Ishikawa (cell line): ENCODE measurements at regions not wholly inside any gene's neighbourhood (a gene's known extent, or its start where the extent isn't known, plus 50 kb on each side); places are given as distances from the start of the nearest gene placed in this dataset.

Source experiments
- CEBPB ChIP-seq: IDR thresholded peaks from 2 replicates; pipeline ENCODE4 v1.6.1; 2012
- CREB1 ChIP-seq: IDR thresholded peaks from 2 replicates; pipeline ENCODE4 v1.6.1; 2012; ENCODE audit warnings: low read depth
- EGR1 ChIP-seq: IDR thresholded peaks from 2 replicates; pipeline ENCODE4 v1.6.1; 2012
- EP300 ChIP-seq: IDR thresholded peaks from 2 replicates; pipeline ENCODE4 v1.6.1; 2012; ENCODE audit warnings: borderline replicate concordance
- FOXM1 ChIP-seq: IDR thresholded peaks from 2 replicates; pipeline ENCODE4 v1.6.1; 2012; ENCODE audit warnings: low read depth, borderline replicate concordance
- NFIC ChIP-seq: IDR thresholded peaks from 2 replicates; pipeline ENCODE4 v1.6.1; 2012
- RAD21 ChIP-seq: IDR thresholded peaks from 2 replicates; pipeline ENCODE4 v1.6.1; 2012; ENCODE audit warnings: low read depth
- TAF1 ChIP-seq: IDR thresholded peaks from 2 replicates; pipeline ENCODE4 v1.6.1; 2012; ENCODE audit warnings: low read depth, mild to moderate bottlenecking
- TCF12 ChIP-seq: IDR thresholded peaks from 2 replicates; pipeline ENCODE4 v1.6.1; 2012; ENCODE audit warnings: low read depth
- TEAD4 ChIP-seq: IDR thresholded peaks from 2 replicates; pipeline ENCODE4 v1.6.1; 2012
- YY1 ChIP-seq: IDR thresholded peaks from 2 replicates; pipeline ENCODE4 v1.6.1; 2012; ENCODE audit warnings: low read depth
- ZBTB7A ChIP-seq: IDR thresholded peaks from 2 replicates; pipeline ENCODE4 v1.6.1; 2012; ENCODE audit warnings: low read depth
- TF ChIP-seq, protein P1 (sequence below): IDR thresholded peaks from 2 replicates; pipeline ENCODE4 v1.6.1; 2012
- TF ChIP-seq, protein P2 (sequence below): IDR thresholded peaks from 2 replicates; pipeline ENCODE4 v1.6.1; 2012; ENCODE audit warnings: low read depth, mild to moderate bottlenecking
- TF ChIP-seq, protein P3 (sequence below): IDR thresholded peaks from 2 replicates; pipeline ENCODE4 v1.6.1; 2012

DNA sequence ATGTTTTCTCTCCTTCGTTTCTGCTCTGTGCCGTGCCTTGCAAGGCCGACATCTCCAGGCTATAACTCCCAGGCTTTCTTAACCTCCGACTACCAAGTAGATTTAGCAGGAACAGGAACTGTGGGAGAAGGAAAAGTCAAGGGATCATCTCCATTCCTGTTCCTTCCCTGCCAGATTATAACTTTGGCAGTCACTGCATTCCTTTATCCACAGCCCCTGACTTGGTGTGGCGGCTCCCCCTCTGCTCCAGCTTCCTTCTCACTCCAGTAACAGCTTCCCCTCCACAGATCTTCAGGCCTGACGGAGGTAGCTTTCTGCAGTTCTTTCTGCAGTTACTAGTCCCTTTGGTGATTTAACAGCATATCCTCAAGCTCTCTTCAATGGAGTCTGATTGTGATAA is 234.6 kb upstream of the MON1B start:
- TF ChIP-seq CREB1 (no peak), TEAD4 (no peak), EP300 (no peak), EGR1 (no peak), TCF12 (no peak), FOXM1 (no peak), NFIC (no peak), YY1 (no peak), RAD21 (no peak), ZBTB7A (no peak), TAF1 (no peak)
- TF ChIP-seq, protein P1, sequence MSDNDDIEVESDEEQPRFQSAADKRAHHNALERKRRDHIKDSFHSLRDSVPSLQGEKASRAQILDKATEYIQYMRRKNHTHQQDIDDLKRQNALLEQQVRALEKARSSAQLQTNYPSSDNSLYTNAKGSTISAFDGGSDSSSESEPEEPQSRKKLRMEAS, result no peak
- TF ChIP-seq, protein P2, sequence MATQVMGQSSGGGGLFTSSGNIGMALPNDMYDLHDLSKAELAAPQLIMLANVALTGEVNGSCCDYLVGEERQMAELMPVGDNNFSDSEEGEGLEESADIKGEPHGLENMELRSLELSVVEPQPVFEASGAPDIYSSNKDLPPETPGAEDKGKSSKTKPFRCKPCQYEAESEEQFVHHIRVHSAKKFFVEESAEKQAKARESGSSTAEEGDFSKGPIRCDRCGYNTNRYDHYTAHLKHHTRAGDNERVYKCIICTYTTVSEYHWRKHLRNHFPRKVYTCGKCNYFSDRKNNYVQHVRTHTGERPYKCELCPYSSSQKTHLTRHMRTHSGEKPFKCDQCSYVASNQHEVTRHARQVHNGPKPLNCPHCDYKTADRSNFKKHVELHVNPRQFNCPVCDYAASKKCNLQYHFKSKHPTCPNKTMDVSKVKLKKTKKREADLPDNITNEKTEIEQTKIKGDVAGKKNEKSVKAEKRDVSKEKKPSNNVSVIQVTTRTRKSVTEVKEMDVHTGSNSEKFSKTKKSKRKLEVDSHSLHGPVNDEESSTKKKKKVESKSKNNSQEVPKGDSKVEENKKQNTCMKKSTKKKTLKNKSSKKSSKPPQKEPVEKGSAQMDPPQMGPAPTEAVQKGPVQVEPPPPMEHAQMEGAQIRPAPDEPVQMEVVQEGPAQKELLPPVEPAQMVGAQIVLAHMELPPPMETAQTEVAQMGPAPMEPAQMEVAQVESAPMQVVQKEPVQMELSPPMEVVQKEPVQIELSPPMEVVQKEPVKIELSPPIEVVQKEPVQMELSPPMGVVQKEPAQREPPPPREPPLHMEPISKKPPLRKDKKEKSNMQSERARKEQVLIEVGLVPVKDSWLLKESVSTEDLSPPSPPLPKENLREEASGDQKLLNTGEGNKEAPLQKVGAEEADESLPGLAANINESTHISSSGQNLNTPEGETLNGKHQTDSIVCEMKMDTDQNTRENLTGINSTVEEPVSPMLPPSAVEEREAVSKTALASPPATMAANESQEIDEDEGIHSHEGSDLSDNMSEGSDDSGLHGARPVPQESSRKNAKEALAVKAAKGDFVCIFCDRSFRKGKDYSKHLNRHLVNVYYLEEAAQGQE, result no peak

DNA sequence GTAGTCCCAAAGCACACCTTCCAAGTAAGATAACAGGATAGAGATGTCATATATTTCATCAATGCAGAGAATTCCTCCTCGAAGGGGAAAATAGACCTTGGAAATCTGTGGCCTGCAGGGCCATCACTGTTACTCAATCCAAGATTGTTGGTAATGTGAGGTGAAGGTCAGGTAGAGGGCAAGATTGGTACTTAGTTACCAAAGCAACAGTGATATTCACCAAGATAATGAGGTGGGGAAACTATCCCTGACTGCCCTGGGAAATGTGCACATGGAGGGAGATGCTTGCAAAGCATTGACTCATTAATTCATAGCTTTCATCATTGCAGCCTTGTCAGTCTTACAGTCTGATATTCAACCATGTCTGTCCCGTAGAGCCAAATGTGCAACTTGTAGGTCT is 234.1 kb upstream of the MON1B start:
- TF ChIP-seq TAF1 (no peak), TEAD4 (no peak), YY1 (no peak), EP300 (no peak), NFIC (no peak), RAD21 (no peak), EGR1 (no peak), CEBPB (no peak), CREB1 (no peak), TCF12 (no peak)
- TF ChIP-seq, protein P2, result no peak
- TF ChIP-seq, protein P1, result no peak
- TF ChIP-seq, protein P3, sequence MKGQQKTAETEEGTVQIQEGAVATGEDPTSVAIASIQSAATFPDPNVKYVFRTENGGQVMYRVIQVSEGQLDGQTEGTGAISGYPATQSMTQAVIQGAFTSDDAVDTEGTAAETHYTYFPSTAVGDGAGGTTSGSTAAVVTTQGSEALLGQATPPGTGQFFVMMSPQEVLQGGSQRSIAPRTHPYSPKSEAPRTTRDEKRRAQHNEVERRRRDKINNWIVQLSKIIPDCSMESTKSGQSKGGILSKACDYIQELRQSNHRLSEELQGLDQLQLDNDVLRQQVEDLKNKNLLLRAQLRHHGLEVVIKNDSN, result no peak

DNA sequence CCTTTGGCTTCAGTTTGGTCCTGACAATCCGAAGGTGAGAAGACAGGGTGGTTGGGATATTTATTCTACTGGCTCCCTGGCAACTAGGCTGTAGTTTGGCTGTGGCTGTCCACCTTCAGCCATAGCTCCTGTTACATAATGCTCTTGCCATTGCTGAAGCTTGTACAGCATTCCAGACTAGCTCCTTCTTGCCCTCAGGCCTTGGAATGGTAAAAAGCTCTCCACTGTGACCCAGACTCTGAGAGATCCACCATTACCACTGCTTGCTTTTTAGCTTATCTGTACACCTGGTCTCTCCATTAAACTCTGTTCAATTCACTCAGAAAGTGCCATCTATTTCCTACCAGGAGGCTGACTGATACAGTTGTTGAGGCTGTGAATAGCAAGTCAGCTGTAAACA is 231.8 kb upstream of the MON1B start:
- no peak for TF ChIP-seq TAF1
- no peak for TF ChIP-seq EGR1
- TF ChIP-seq, protein P1, result no peak
- TF ChIP-seq, protein P2, result no peak
- no peak for TF ChIP-seq EP300
- no peak for TF ChIP-seq TEAD4

DNA sequence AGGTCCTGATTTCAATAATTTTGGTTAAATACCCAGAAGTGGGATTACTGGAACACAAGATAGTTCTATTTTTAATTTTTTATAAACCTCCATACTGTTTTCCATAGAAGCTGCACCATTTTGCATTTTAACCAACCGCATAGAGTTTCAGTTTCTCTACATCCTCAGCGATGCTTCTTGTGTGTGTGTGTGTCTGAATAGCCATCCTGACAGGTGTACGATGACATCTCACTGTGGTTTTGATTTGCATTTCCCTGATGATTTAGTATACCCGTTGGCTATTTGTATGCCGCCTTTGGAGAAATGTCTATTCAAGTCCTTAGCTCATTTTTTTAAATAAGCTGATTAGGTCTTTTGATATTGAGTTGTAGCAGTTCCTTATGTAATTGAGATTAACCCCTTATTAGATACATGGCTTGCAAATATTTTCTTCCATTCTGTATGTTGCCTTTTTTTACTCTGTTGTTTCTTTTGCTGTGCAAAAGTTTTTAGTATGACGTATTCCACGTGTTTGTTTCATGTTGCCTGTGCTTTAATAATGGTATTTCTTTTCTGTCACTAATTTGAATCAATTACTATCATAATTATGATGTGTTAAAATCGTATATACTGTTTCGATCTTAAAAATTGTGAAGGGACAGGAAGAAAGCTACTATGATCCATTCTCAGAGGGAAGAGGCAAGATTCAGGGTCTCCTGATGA is 227.2 kb upstream of the MON1B start:
- TF ChIP-seq, protein P1, result no peak
- TF ChIP-seq, protein P2, result no peak
- TF ChIP-seq TCF12, result no peak
- TF ChIP-seq ZBTB7A, result no peak
- TF ChIP-seq NFIC, result no peak
- no peak for TF ChIP-seq EP300
- no peak for TF ChIP-seq CEBPB
- TF ChIP-seq TEAD4, result no peak
- TF ChIP-seq FOXM1, result no peak
- TF ChIP-seq TAF1, result no peak
- TF ChIP-seq RAD21, result no peak
- TF ChIP-seq, protein P3, result no peak
- no peak for TF ChIP-seq YY1
- no peak for TF ChIP-seq CREB1
- no peak for TF ChIP-seq EGR1
